LNCaP clone FGC (cell line): ENCODE measurements at regions not wholly inside any gene's neighbourhood (a gene's known extent, or its start where the extent isn't known, plus 50 kb on each side); places are given as distances from the start of the nearest gene placed in this dataset.
A peak's percentile ranks its signal among the peaks of the same experiment; 100 is the strongest.

Experiments used
- DNase-seq: peaks from one replicate; pipeline ENCODE4 v3.0.0-alpha.2; 2011; ENCODE audit warnings: low read depth
- H3K4me3 ChIP-seq: 2 replicates; pipeline ENCODE4 v1.5.1; 2011; ENCODE audit warnings: mild to moderate bottlenecking, low read depth, low read length, control low read depth
- TF ChIP-seq, protein P1 (sequence below): IDR thresholded peaks from 2 replicates; pipeline ENCODE4 v1.5.1; 2012; ENCODE audit warnings: mild to moderate bottlenecking; ENCODE audit not compliant: control insufficient read depth, insufficient read depth; ENCODE audit errors: extremely low read depth

DNA sequence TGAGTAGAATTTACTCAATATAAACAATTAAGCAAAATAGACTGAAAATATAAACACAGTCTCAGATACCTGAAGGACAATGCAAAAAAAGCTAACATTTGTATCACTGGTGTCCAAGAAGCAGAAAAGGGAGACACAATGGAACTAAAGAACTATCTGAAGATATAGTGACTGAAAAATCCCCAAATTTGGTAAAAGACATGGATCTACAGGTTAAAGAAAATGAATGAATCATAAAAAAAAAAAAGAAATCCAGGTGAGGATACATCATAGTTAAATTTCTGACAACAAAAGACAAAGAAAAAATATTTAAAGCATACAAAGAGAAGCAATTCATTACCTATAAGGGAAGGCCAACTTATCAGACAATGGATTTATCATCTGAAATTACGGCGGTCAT, 114.7 kb upstream of the PPP1R3A start:
- no peak for DNase-seq
- no peak overlapping the region for H3K4me3 ChIP-seq
- TF ChIP-seq, protein P1, sequence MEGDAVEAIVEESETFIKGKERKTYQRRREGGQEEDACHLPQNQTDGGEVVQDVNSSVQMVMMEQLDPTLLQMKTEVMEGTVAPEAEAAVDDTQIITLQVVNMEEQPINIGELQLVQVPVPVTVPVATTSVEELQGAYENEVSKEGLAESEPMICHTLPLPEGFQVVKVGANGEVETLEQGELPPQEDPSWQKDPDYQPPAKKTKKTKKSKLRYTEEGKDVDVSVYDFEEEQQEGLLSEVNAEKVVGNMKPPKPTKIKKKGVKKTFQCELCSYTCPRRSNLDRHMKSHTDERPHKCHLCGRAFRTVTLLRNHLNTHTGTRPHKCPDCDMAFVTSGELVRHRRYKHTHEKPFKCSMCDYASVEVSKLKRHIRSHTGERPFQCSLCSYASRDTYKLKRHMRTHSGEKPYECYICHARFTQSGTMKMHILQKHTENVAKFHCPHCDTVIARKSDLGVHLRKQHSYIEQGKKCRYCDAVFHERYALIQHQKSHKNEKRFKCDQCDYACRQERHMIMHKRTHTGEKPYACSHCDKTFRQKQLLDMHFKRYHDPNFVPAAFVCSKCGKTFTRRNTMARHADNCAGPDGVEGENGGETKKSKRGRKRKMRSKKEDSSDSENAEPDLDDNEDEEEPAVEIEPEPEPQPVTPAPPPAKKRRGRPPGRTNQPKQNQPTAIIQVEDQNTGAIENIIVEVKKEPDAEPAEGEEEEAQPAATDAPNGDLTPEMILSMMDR = no peak

DNA sequence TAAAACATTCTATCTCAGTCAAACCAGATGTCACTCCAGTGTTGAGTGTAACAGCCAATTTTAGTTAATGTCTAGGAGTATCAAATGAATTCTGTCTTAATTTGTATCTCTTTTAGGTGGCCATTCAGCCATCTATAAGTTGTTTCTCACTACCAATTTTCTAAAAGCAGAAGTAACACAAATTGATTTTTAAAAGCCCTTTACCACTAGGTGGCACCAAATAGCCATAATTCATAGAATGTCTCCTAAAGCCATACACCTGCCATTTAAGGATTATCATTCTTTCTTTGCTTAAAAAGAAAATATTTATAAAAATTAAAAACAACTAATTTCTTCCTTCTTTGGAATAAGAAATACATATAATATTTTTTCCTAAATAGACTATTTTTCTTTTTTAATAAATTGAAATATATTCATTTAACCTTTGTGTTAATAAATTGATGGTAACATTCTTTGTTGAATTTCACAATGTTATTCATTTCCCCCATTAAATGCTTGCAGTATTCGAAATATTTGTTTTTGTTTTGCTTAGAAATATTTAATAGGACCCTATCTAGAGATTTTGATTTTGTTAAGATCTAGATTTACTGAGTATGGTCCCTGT, 107.8 kb upstream of the PPP1R3A start:
- TF ChIP-seq, protein P1 = peak; percentile 55
- no peak overlapping the region for H3K4me3 ChIP-seq
- peak; percentile 30 for DNase-seq

DNA sequence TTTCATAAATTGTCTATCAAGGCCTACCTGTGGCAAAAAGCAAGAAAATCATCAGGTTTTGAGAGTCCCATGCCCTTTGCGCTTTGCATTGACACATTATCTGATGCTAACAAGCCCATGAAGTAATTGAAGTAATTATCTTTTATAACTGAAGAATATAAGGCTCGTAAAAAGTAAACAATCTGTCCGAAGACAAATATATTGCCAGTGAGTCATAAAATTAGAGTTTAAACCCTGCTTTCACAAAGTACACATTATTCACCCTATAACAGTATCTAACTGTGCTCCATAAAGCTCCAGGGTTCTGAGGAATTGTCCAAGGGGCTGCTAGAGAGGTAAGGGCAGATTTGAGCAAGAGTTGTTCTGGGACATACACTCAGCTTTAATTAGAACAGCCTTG, 102.3 kb upstream of the PPP1R3A start:
- DNase-seq = peak; percentile 17
- no peak overlapping the region for H3K4me3 ChIP-seq
- TF ChIP-seq, protein P1 = no peak

DNA sequence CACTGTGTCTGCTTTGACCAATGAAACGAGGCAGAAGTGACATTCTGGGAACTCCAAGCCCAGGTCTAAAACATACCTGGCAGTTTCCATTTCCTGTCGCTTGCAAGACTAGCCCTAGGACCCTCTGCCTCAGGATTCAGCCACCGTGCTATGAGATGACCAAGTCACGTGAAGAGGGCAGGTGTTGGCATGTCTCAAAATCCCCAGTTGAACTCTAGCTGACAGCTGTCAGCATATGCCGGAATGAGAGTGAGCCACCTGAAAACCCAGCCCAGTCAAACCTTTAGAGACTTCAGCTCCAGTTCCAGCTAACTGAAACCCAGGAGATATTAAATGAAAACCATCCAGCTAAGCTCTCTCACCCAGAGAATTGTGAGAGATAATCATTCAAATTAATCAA, 89.9 kb upstream of the PPP1R3A start:
- TF ChIP-seq, protein P1 = no peak
- DNase-seq = no peak

DNA sequence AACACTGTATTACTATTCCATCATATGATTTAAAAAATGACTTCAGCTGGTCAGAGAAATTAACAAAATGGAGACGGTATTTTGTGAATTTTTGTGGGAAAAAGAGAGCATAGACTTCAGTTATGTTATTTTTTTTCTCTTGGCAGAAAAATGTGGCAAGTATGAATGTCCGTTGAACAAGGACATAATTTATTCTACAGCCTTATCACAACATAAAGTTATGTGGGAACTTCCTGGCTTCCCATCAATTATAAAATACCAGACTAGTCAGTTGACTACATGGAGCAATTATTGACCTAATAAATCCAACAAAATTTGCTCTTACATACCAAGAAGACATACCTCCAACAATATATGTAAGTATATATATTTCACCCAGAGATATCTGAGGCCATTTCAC, 88.6 kb upstream of the PPP1R3A start:
- no peak for DNase-seq
- no peak overlapping the region for H3K4me3 ChIP-seq
- TF ChIP-seq, protein P1 = no peak

More for the DNA sequence above, 89.9 kb upstream of the PPP1R3A start:
- no peak overlapping the region for H3K4me3 ChIP-seq

DNA sequence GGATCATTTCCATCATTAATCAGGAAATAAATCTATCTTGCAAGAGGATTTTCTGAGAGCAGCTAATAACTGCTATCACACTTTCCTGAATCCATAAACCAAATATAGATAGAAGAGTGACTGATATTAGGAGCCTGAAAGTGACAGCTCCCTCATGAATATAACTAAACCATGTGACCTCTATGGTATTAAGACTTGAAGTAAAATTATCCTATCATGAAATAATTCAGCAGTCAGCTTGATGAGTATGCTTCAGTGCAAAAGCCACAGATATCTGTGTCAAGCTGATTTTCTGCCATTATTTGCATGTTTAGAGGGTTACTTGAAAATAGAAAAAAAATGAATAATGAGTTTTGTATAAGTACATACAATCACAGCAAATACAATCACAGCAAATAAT, 80.1 kb upstream of the PPP1R3A start:
- TF ChIP-seq, protein P1 = no peak
- DNase-seq = no peak
- no peak overlapping the region for H3K4me3 ChIP-seq

DNA sequence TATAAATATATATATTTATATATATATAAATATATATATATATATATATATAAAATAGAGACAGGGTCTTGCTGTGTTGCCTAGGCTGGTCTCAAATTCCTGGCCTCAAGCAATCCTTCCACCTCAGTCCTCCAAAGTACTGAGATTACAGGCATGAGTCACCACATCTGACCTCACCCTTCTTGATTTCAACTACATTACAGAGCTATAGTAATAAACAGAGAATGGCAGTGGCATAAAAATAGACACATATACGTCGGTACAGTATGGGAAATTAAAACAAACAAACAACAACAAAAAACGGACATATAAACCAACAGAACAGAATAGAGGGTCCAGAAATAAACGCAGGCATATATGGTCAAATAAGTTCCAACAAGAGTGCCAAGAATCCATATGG, 77.6 kb upstream of the PPP1R3A start:
- no peak for DNase-seq
- no peak overlapping the region for H3K4me3 ChIP-seq
- TF ChIP-seq, protein P1 = no peak
